ENCODE measurements at regions not wholly inside any gene's neighbourhood (a gene's known extent, or its start where the extent isn't known, plus 50 kb on each side); places are given as distances from the start of the nearest gene placed in this dataset.

- Mint-ChIP-seq H3K9me3 (peaks cover 5% of the 10 kb centered on the region), H3K4me3 (no peak overlapping the region), H3K4me1 (peaks cover 38% of the 10 kb centered on the region), H3K27ac (no peak overlapping the region), H3K36me3 (peaks cover 5% of the 10 kb centered on the region), H3K27me3 (no peaks in the 10 kb centered on the region)
- DNase-seq = no peak
- CTCF ChIA-PET = no interaction called here
Observed at GRCh38 chr6:142543606-142544005, 241.8 kb downstream of the ADGRG6 start.

GRCh38 chr6:142544199-142544838 lies 242.5 kb downstream of the ADGRG6 start:
- peaks cover 6% of the 10 kb centered on the region for H3K9me3 Mint-ChIP-seq
- H3K4me3 Mint-ChIP-seq = no peak overlapping the region
- H3K27me3 Mint-ChIP-seq = no peaks in the 10 kb centered on the region
- DNase-seq = no peak
- peaks cover 8% of the 10 kb centered on the region for H3K36me3 Mint-ChIP-seq
- CTCF ChIA-PET = interaction anchor here (0.6 kb wide), 1 partner anchor 138 kb away, joined by 6 read pairs; no protein-coding TSS in a partner anchor
- H3K27ac Mint-ChIP-seq = peak overlapping the region; percentile 81
- H3K4me1 Mint-ChIP-seq = peaks cover 45% of the 10 kb centered on the region

GRCh38 chr6:142545147-142545546 lies 243.3 kb downstream of the ADGRG6 start:
- Mint-ChIP-seq H3K27me3 (no peaks in the 10 kb centered on the region), H3K4me3 (no peak overlapping the region), H3K36me3 (peaks cover 10% of the 10 kb centered on the region), H3K9me3 (peaks cover 7% of the 10 kb centered on the region), H3K4me1 (peaks cover 51% of the 10 kb centered on the region), H3K27ac (peak overlapping the region; percentile 88)
- DNase-seq = peak; percentile 49
- CTCF ChIA-PET = interaction anchor here (0.6 kb wide), 2 partner anchors 137 to 152 kb away, joined by 3 to 6 read pairs; no protein-coding TSS in a partner anchor

GRCh38 chr6:142548566-142548965 lies 246.8 kb downstream of the ADGRG6 start:
- CTCF ChIA-PET = no interaction called here
- Mint-ChIP-seq H3K27ac (no peak overlapping the region), H3K4me3 (no peak overlapping the region), H3K36me3 (peaks cover 10% of the 10 kb centered on the region), H3K4me1 (peaks cover 72% of the 10 kb centered on the region), H3K9me3 (peaks cover 7% of the 10 kb centered on the region), H3K27me3 (no peaks in the 10 kb centered on the region)
- no peak for DNase-seq

GRCh38 chr6:142550310-142551063 lies 248.7 kb downstream of the ADGRG6 start:
- H3K27ac Mint-ChIP-seq = no peak overlapping the region
- DNase-seq = no peak
- peaks cover 8% of the 10 kb centered on the region for H3K36me3 Mint-ChIP-seq
- H3K4me1 Mint-ChIP-seq = peaks cover 53% of the 10 kb centered on the region
- CTCF ChIA-PET = interaction anchor here (1.3 to 3.6 kb wide), 4 partner anchors 15 to 877 kb away, joined by 3 to 20 read pairs (median 6); no protein-coding TSS in a partner anchor
- H3K4me3 Mint-ChIP-seq = no peak overlapping the region
- H3K27me3 Mint-ChIP-seq = no peaks in the 10 kb centered on the region
- peaks cover 5% of the 10 kb centered on the region for H3K9me3 Mint-ChIP-seq

GRCh38 chr6:142551274-142551811 lies 249.5 kb downstream of the ADGRG6 start:
- peak; percentile 71 for DNase-seq
- CTCF ChIA-PET = interaction anchor here (1.3 to 3.6 kb wide), 4 partner anchors 14 to 876 kb away, joined by 3 to 20 read pairs (median 6); no protein-coding TSS in a partner anchor
- peak overlapping the region; percentile 77 for H3K27ac Mint-ChIP-seq

GRCh38 chr6:142558786-142559185 lies 257.0 kb downstream of the ADGRG6 start:
- DNase-seq = no peak
- CTCF ChIA-PET = interaction anchor here (1.0 kb wide), 1 partner anchor 9 kb away, joined by 3 read pairs; no protein-coding TSS in a partner anchor
- Mint-ChIP-seq H3K9me3 (peaks cover 13% of the 10 kb centered on the region), H3K4me3 (no peak overlapping the region), H3K27ac (no peak overlapping the region), H3K4me1 (peaks cover 25% of the 10 kb centered on the region), H3K36me3 (peaks cover 7% of the 10 kb centered on the region), H3K27me3 (no peaks in the 10 kb centered on the region)

More at GRCh38 chr6:142551274-142551811, 249.5 kb downstream of the ADGRG6 start:
- H3K36me3 Mint-ChIP-seq = peaks cover 8% of the 10 kb centered on the region
- peaks cover 5% of the 10 kb centered on the region for H3K9me3 Mint-ChIP-seq
- H3K4me3 Mint-ChIP-seq = peak overlapping the region; percentile 14
- no peaks in the 10 kb centered on the region for H3K27me3 Mint-ChIP-seq
- peaks cover 47% of the 10 kb centered on the region for H3K4me1 Mint-ChIP-seq

- Mint-ChIP-seq H3K4me1 (peaks cover 33% of the 10 kb centered on the region), H3K9me3 (peaks cover 13% of the 10 kb centered on the region), H3K4me3 (peak overlapping the region; percentile 7), H3K27ac (peak overlapping the region; percentile 50), H3K36me3 (peaks cover 7% of the 10 kb centered on the region), H3K27me3 (no peaks in the 10 kb centered on the region)
- CTCF ChIA-PET = no interaction called here
- DNase-seq = no peak
Observed at GRCh38 chr6:142561511-142562265, 259.9 kb downstream of the ADGRG6 start.

GRCh38 chr6:142562865-142563264 lies 261.1 kb downstream of the ADGRG6 start:
- Mint-ChIP-seq H3K4me3 (no peak overlapping the region), H3K4me1 (peaks cover 45% of the 10 kb centered on the region), H3K36me3 (peaks cover 7% of the 10 kb centered on the region), H3K9me3 (peaks cover 13% of the 10 kb centered on the region), H3K27ac (no peak overlapping the region), H3K27me3 (no peaks in the 10 kb centered on the region)
- CTCF ChIA-PET = no interaction called here
- DNase-seq = no peak

- CTCF ChIA-PET = interaction anchor here (0.7 to 3.1 kb wide), 17 partner anchors 8 to 861 kb away, joined by 3 to 20 read pairs (median 3); no protein-coding TSS in a partner anchor
- no peaks in the 10 kb centered on the region for H3K27me3 Mint-ChIP-seq
- no peak overlapping the region for H3K4me3 Mint-ChIP-seq
- peak; percentile 66 for DNase-seq
- H3K27ac Mint-ChIP-seq = no peak overlapping the region
- H3K4me1 Mint-ChIP-seq = peaks cover 66% of the 10 kb centered on the region
- H3K36me3 Mint-ChIP-seq = no peaks in the 10 kb centered on the region
- no peaks in the 10 kb centered on the region for H3K9me3 Mint-ChIP-seq
Observed at GRCh38 chr6:142566628-142567396, 265.0 kb downstream of the ADGRG6 start.

GRCh38 chr6:142567461-142567860 lies 265.7 kb downstream of the ADGRG6 start:
- Mint-ChIP-seq H3K4me1 (peaks cover 64% of the 10 kb centered on the region), H3K4me3 (no peak overlapping the region), H3K27me3 (no peaks in the 10 kb centered on the region), H3K9me3 (no peaks in the 10 kb centered on the region), H3K36me3 (peaks cover 2% of the 10 kb centered on the region), H3K27ac (no peak overlapping the region)
- no peak for DNase-seq
- CTCF ChIA-PET = interaction anchor here (0.7 to 2.9 kb wide), 6 partner anchors 8 to 860 kb away, joined by 3 to 20 read pairs (median 4); no protein-coding TSS in a partner anchor

GRCh38 chr6:142568857-142569597 lies 267.2 kb downstream of the ADGRG6 start:
- H3K27me3 Mint-ChIP-seq = no peaks in the 10 kb centered on the region
- peaks cover 11% of the 10 kb centered on the region for H3K36me3 Mint-ChIP-seq
- H3K9me3 Mint-ChIP-seq = peaks cover 14% of the 10 kb centered on the region
- no peak overlapping the region for H3K4me3 Mint-ChIP-seq
- H3K4me1 Mint-ChIP-seq = peaks cover 53% of the 10 kb centered on the region
- CTCF ChIA-PET = interaction anchor here (0.5 to 1.8 kb wide), 9 partner anchors 18 to 873 kb away, joined by 3 to 9 read pairs (median 5); no protein-coding TSS in a partner anchor
- H3K27ac Mint-ChIP-seq = peak overlapping the region; percentile 75
- DNase-seq = no peak

All from activated naive CD4-positive, alpha-beta T cell treated with anti-CD3 and anti-CD28 coated beads, Interleukin-2, amount 10 ng/mL, durations not matched to agents 7 days and 5 days (primary cell).